ENCODE measurements at regions not wholly inside any gene's neighbourhood (a gene's known extent, or its start where the extent isn't known, plus 50 kb on each side); places are given as distances from the start of the nearest gene placed in this dataset.

DNA sequence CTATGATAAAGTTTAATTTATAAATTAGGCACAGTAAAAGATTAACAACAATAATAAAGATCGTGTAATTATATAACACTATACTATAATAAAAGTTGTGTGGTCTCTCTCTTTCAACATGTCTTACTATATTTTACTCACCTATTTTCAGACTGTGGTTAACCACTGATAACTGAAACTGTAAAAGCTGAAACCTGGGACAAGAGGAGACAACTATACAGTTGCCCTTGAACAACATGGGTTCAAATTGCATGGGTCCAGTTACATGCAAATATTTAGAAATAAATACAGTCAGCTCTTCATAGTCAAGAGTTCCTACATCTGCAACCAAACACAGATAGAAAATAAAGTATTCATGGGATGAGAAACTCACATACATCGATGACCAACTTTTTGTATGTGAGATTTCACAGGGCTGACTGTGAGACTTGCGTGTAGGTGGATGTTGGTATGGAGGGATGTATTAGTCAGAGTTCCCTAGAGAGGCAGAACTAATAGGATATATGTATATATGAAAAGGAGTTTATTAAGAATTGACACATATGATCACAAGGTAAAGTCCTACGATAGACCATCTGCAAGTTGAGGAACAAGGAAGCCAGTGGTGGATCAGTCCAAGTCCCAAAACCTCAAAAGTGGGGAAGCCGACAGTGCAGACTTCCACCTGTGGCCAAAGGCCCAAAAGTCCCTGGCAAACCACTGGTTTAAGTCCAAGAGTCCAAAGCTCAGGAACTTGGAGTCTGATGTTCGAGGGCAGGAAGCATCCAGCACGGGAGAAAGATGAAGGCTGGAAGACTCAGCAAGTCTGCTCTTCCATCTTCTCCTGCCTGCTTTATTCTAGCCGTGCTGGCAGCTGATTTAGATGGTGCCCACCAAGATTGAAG, 359.5 kb downstream of the INSC start:
- TF ChIP-seq POLR2A (IDR thresholded peaks at IDR 0.05) = no peak
- TF ChIP-seq, protein P1, sequence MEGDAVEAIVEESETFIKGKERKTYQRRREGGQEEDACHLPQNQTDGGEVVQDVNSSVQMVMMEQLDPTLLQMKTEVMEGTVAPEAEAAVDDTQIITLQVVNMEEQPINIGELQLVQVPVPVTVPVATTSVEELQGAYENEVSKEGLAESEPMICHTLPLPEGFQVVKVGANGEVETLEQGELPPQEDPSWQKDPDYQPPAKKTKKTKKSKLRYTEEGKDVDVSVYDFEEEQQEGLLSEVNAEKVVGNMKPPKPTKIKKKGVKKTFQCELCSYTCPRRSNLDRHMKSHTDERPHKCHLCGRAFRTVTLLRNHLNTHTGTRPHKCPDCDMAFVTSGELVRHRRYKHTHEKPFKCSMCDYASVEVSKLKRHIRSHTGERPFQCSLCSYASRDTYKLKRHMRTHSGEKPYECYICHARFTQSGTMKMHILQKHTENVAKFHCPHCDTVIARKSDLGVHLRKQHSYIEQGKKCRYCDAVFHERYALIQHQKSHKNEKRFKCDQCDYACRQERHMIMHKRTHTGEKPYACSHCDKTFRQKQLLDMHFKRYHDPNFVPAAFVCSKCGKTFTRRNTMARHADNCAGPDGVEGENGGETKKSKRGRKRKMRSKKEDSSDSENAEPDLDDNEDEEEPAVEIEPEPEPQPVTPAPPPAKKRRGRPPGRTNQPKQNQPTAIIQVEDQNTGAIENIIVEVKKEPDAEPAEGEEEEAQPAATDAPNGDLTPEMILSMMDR (IDR thresholded peaks at IDR 0.05 in 8 of 11, conservative IDR thresholded peaks at IDR 0.05 in 3 of 11) = no peak
